HEK293T (cell line): ENCODE measurements at regions not wholly inside any gene's neighbourhood (a gene's known extent, or its start where the extent isn't known, plus 50 kb on each side); places are given as distances from the start of the nearest gene placed in this dataset.

ENCODE experiments used
- CTCF ChIA-PET: fragments of 350-600 bp; formaldehyde crosslinking; extraction: SDS; loops from one replicate; lab custom pipeline; 2021; ENCODE audit warnings: antibody characterized with exemption, inconsistent platforms; lab: Yijun Ruan, JAX
- POLR2A ChIA-PET: fragments of 350-600 bp; formaldehyde crosslinking; extraction: SDS; loops from one replicate; lab custom pipeline; 2020; ENCODE audit warnings: antibody characterized with exemption, inconsistent platforms; lab: Yijun Ruan, JAX
- DNase-seq: peaks from one replicate; pipeline ENCODE4 v3.0.0; 2012; ENCODE audit warnings: mixed read lengths; ENCODE audit errors: extremely low spot score
- ARNT ChIP-seq: fragments of 450-650 bp; IDR thresholded peaks from 2 replicates; pipeline ENCODE4 v1.6.1; 2017; ENCODE audit warnings: mild to moderate bottlenecking
- BHLHE40 ChIP-seq: fragments of 450-650 bp; IDR thresholded peaks from 2 replicates; pipeline ENCODE4 v1.6.1; 2016; ENCODE audit warnings: mild to moderate bottlenecking, moderate library complexity, borderline replicate concordance
- CTBP1 ChIP-seq: fragments of 450-650 bp; IDR thresholded peaks from 2 replicates; pipeline ENCODE4 v1.6.1; 2016; ENCODE audit warnings: borderline replicate concordance
- ELF4 ChIP-seq: fragments of 450-650 bp; IDR thresholded peaks from 2 replicates; pipeline ENCODE4 v1.6.1; 2017; ENCODE audit warnings: antibody characterized with exemption
- FOXA1 ChIP-seq: fragments of 450-650 bp; IDR thresholded peaks from 2 replicates; pipeline ENCODE4 v1.6.1; 2016; ENCODE audit warnings: mild to moderate bottlenecking
- FOXK2 ChIP-seq: fragments of 450-650 bp; IDR thresholded peaks from 2 replicates; pipeline ENCODE4 v1.6.1; 2016; ENCODE audit warnings: mild to moderate bottlenecking
- FOXM1 ChIP-seq: fragments of 450-650 bp; IDR thresholded peaks from 2 replicates; pipeline ENCODE4 v1.6.1; 2017; ENCODE audit warnings: mild to moderate bottlenecking, borderline replicate concordance
- HDGF ChIP-seq: fragments of 450-650 bp; IDR thresholded peaks from 2 replicates; pipeline ENCODE4 v1.6.1; 2017; ENCODE audit warnings: antibody characterized with exemption, borderline replicate concordance
- L3MBTL2 ChIP-seq: fragments of 450-650 bp; conservative IDR thresholded peaks from 2 replicates; pipeline ENCODE4 v1.6.1; 2016; ENCODE audit warnings: mild to moderate bottlenecking
- LEF1 ChIP-seq: fragments of 450-650 bp; IDR thresholded peaks from 2 replicates; pipeline ENCODE4 v1.6.1; 2017; ENCODE audit warnings: mild to moderate bottlenecking, borderline replicate concordance
- NFRKB ChIP-seq: fragments of 450-650 bp; IDR thresholded peaks from 2 replicates; pipeline ENCODE4 v1.6.1; 2016; ENCODE audit warnings: mild to moderate bottlenecking, moderate library complexity
- SP1 ChIP-seq: fragments of 450-650 bp; IDR thresholded peaks from 2 replicates; pipeline ENCODE4 v1.6.1; 2017
- SUZ12 ChIP-seq: fragments of 450-650 bp; IDR thresholded peaks from 2 replicates; pipeline ENCODE4 v1.6.1; 2016; ENCODE audit warnings: mild to moderate bottlenecking
- TARDBP ChIP-seq: fragments of 450-650 bp; IDR thresholded peaks from 2 replicates; pipeline ENCODE4 v1.6.1; 2016
- ZNF384 ChIP-seq: fragments of 450-650 bp; IDR thresholded peaks from 2 replicates; pipeline ENCODE4 v1.6.1; 2016
- TF ChIP-seq, protein P1 (sequence below): fragments of 450-650 bp; IDR thresholded peaks from 2 replicates; pipeline ENCODE4 v1.6.1; 2016

DNA sequence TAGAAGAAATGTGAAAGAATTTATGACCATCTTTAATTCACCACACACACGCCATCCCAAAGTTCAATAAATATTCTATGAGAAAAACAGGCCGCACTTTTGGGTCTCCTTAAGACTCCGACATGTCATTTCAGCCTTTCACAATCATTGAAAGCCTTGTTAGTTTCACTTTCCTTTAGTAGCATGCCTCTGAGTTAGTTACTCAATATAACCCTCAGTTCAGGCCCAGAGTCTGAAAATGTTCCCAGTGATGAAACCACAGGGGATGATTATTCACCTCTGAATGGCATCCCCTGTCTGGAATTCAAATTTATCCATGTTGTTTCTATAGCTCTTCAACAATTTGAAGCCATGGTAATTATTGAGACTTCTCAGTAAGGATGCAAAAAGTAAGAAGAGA lies 278.1 kb upstream of the NRP1 start:
- no peak for DNase-seq
- CTCF ChIA-PET = no interaction called here
- TF ChIP-seq, protein P1, sequence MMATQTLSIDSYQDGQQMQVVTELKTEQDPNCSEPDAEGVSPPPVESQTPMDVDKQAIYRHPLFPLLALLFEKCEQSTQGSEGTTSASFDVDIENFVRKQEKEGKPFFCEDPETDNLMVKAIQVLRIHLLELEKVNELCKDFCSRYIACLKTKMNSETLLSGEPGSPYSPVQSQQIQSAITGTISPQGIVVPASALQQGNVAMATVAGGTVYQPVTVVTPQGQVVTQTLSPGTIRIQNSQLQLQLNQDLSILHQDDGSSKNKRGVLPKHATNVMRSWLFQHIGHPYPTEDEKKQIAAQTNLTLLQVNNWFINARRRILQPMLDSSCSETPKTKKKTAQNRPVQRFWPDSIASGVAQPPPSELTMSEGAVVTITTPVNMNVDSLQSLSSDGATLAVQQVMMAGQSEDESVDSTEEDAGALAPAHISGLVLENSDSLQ = no peak
- TF ChIP-seq SP1 = no peak
- POLR2A ChIA-PET = no interaction called here

DNA sequence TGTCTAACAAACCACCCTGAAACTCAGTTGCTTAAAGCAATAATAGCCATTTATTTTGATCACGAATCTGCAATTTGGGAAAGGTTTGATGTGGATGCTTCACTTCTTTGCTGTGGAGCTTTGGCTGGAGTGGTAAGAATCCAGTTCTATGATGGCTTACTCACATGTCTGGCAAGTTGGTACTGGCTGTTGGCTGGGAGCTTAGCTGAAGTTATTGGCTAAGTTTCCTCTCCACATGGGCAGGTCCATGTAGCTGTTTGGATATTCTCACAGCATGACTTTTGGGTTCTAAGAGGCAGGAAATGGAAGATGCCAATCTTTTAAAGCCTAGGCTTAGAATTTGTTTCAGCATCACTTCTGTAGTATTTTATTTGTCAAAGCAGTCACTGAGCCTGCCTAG lies 277.6 kb upstream of the NRP1 start:
- ChIA-PET CTCF (no interaction called here), POLR2A (no interaction called here)
- no peak for TF ChIP-seq FOXK2
- TF ChIP-seq ELF4 = no peak
- no peak for TF ChIP-seq FOXM1
- DNase-seq = no peak

DNA sequence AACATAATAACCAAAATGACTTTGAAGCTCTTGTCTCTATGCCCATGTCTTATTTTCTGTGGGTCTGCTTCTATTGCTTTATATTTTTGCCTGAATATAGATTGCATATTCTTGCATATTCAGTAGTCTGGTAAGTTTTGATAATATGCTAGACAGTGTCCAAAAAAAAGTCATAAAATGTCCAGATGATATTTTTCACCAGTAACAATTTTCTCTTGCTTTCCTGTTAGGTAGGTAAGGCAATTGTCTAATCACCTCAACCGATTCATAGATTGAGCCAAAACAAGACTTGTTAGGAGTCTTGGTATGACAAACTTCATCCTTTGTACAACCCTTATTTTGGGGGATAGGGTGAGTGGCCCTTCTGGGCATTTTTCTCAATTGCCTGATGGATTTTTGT lies 277.0 kb upstream of the NRP1 start:
- DNase-seq = no peak
- TF ChIP-seq ARNT (no peak), LEF1 (no peak), NFRKB (no peak)
- TF ChIP-seq, protein P1 = no peak
- ChIA-PET POLR2A (no interaction called here), CTCF (no interaction called here)

DNA sequence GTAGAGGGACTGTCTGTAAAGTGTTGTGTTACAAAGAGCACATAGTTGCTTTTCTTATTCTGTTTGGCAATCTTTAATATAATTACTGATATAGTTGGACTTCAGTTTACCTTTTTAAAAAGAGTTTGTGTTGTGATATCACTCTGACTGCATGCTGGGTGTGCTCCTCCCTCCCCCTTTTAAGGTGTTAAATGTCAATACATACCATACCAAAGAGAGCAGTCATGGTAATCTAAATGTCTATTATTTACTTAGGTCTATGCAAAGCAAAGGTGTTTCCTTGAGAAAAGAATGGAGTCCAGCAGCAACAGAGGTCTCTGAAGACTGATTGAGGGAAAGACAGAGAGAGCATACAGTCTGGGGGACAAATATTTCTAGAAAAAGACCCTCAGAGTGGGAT lies 275.1 kb upstream of the NRP1 start:
- ChIA-PET CTCF (no interaction called here), POLR2A (no interaction called here)
- DNase-seq = no peak

DNA sequence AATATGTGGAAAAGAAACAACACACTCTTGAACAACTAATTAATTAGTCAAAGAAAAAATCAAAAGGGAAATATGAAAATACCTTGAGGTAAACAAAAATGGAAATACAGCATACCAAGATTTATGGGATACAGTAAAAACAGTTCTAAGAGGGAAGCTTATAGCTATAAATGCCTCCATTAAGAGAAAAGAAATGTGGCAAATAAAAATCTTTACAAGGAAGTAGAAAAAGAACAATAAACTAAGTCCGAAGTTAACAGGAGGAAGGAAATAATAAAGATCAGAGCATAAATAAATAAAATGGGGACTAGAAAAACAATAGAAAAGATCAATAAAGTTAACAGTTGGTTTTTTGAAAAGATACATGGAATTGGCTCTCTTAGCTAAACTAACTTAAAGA lies 267.8 kb upstream of the NRP1 start:
- TF ChIP-seq SUZ12 (no peak), ZNF384 (no peak), ELF4 (no peak), SP1 (no peak), ARNT (no peak)
- TF ChIP-seq, protein P1 = peak; percentile 32; the same call in 1 of the 2 replicates
- DNase-seq = no peak
- POLR2A ChIA-PET = no interaction called here
- CTCF ChIA-PET = no interaction called here

More for the DNA sequence above, 275.1 kb upstream of the NRP1 start:
- TF ChIP-seq CTBP1 = no peak
- TF ChIP-seq LEF1 = no peak
- TF ChIP-seq BHLHE40 = no peak

DNA sequence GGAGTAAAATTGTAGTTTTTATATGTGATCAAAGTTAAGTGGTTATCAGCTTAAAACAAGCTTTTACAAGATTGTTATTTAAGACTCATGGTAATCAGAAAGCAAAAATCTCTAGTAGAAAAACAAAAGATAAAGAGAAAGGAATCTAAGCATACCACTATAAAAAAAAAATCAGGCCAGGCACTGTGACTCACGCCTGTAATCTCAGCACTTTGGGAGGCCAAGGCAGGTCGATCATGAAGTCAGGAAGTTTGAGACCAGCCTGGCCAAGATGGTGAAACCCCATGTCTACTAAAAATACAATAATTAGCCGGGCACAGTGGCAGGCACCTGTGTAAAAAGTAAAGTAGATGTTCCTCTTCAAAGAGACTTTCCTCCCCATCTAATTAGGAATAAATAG lies 265.9 kb upstream of the NRP1 start:
- ChIA-PET POLR2A (no interaction called here), CTCF (no interaction called here)
- TF ChIP-seq SUZ12 = no peak
- no peak for TF ChIP-seq L3MBTL2
- TF ChIP-seq SP1 = no peak
- no peak for TF ChIP-seq ZNF384
- TF ChIP-seq ARNT = no peak
- TF ChIP-seq BHLHE40 = no peak
- TF ChIP-seq, protein P1 = no peak
- no peak for TF ChIP-seq LEF1
- no peak for TF ChIP-seq CTBP1
- TF ChIP-seq HDGF = no peak
- TF ChIP-seq FOXA1 = no peak
- no peak for TF ChIP-seq ELF4
- no peak for TF ChIP-seq NFRKB
- no peak for TF ChIP-seq TARDBP
- no peak for TF ChIP-seq FOXM1
- TF ChIP-seq FOXK2 = no peak
- no peak for DNase-seq

GRCh38 chr10:33596422-33596821 lies 262.0 kb upstream of the NRP1 start:
- POLR2A ChIA-PET = no interaction called here
- CTCF ChIA-PET = no interaction called here
- no peak for TF ChIP-seq FOXM1
- no peak for TF ChIP-seq SP1
- no peak for TF ChIP-seq ARNT
- no peak for TF ChIP-seq LEF1
- TF ChIP-seq FOXK2 = no peak
- no peak for TF ChIP-seq FOXA1
- no peak for TF ChIP-seq ZNF384
- TF ChIP-seq, protein P1 = no peak
- TF ChIP-seq HDGF = no peak
- TF ChIP-seq NFRKB = no peak
- no peak for TF ChIP-seq CTBP1
- no peak for TF ChIP-seq BHLHE40
- no peak for TF ChIP-seq ELF4
- TF ChIP-seq L3MBTL2 = no peak
- TF ChIP-seq TARDBP = no peak
- DNase-seq = no peak
